ENCODE measurements at regions not wholly inside any gene's neighbourhood (a gene's known extent, or its start where the extent isn't known, plus 50 kb on each side); places are given as distances from the start of the nearest gene placed in this dataset.

- Histone ChIP-seq H3K4me3 (no peak overlapping the region), H3K4me2 (no peak overlapping the region), H3K36me3 (ENCODE audit: low read depth) (no peaks in the 10 kb centered on the region), H3K4me1 (replicated peaks; ENCODE audit: insufficient read depth) (no peaks in the 10 kb centered on the region), H4K20me1 (ENCODE audit: insufficient read depth) (no peaks in the 10 kb centered on the region), H3K79me2 (ENCODE audit: low read depth) (no peaks in the 10 kb centered on the region), H3K27me3 (ENCODE audit: insufficient read depth, low read depth) (no peaks in the 10 kb centered on the region), H3K9me3 (ENCODE audit: insufficient read depth, low read depth) (no peaks in the 10 kb centered on the region), H3F3A (ENCODE audit: insufficient read depth, low read depth) (no peaks in the 10 kb centered on the region), H2AFZ (no peak overlapping the region), H3K9me2 (ENCODE audit: insufficient read depth) (no peaks in the 10 kb centered on the region), H3K27ac (no peak overlapping the region)
- POLR2A ChIA-PET (ENCODE audit: unreplicated experiment), result no interaction called here
- no TSS peak for BruUV-seq (replicated peaks)
- intact Hi-C loops (cut with micrococcal nuclease; ENCODE audit: unreplicated experiment), result no loop called here
- CTCF ChIA-PET, result no interaction called here
- TF ChIP-seq CTCF (conservative IDR thresholded peaks at IDR 0.05) (no peak), EZH2 (IDR thresholded peaks at IDR 0.05; ENCODE audit: low read depth) (no peak)
- no peak for DNase-seq
These were observed 268.5 kb downstream of the SHQ1 start for GRCh38 chr3:72579581-72580245.

GRCh38 chr3:72579191-72579580, 269.1 kb downstream of the SHQ1 start:
- Histone ChIP-seq H3K36me3 (ENCODE audit: low read depth) (no peaks in the 10 kb centered on the region), H2AFZ (no peak overlapping the region), H3K4me3 (no peak overlapping the region), H3F3A (ENCODE audit: insufficient read depth, low read depth) (no peaks in the 10 kb centered on the region), H3K27me3 (ENCODE audit: insufficient read depth, low read depth) (no peaks in the 10 kb centered on the region), H3K27ac (no peak overlapping the region), H3K4me2 (no peak overlapping the region), H3K79me2 (ENCODE audit: low read depth) (no peaks in the 10 kb centered on the region), H4K20me1 (ENCODE audit: insufficient read depth) (no peaks in the 10 kb centered on the region), H3K9me2 (ENCODE audit: insufficient read depth) (no peaks in the 10 kb centered on the region), H3K9me3 (ENCODE audit: insufficient read depth, low read depth) (no peaks in the 10 kb centered on the region), H3K4me1 (replicated peaks; ENCODE audit: insufficient read depth) (no peaks in the 10 kb centered on the region)
- intact Hi-C loops (cut with micrococcal nuclease; ENCODE audit: unreplicated experiment), result no loop called here
- BruUV-seq (replicated peaks), result no TSS peak
- no peak for TF ChIP-seq EZH2 (IDR thresholded peaks at IDR 0.05; ENCODE audit: low read depth)
- TF ChIP-seq CTCF (conservative IDR thresholded peaks at IDR 0.05), result no peak
- ChIA-PET POLR2A (ENCODE audit: unreplicated experiment) (no interaction called here), CTCF (no interaction called here)
- no peak for DNase-seq

- CTCF ChIA-PET, result no interaction called here
- H3K4me2 ChIP-seq, result no peak overlapping the region
- no peaks in the 10 kb centered on the region for H3K9me3 ChIP-seq (ENCODE audit: insufficient read depth, low read depth)
- H2AFZ ChIP-seq, result no peak overlapping the region
- intact Hi-C loops (cut with micrococcal nuclease; ENCODE audit: unreplicated experiment), result no loop called here
- no peaks in the 10 kb centered on the region for H3K79me2 ChIP-seq (ENCODE audit: low read depth)
- POLR2A ChIA-PET (ENCODE audit: unreplicated experiment), result no interaction called here
- no TSS peak for BruUV-seq (replicated peaks)
- no peaks in the 10 kb centered on the region for H3F3A ChIP-seq (ENCODE audit: insufficient read depth, low read depth)
- H3K27me3 ChIP-seq (ENCODE audit: insufficient read depth, low read depth), result no peaks in the 10 kb centered on the region
- H3K27ac ChIP-seq, result no peak overlapping the region
- H3K9me2 ChIP-seq (ENCODE audit: insufficient read depth), result no peaks in the 10 kb centered on the region
- H3K4me1 ChIP-seq (replicated peaks; ENCODE audit: insufficient read depth), result no peaks in the 10 kb centered on the region
- DNase-seq, result no peak
- no peak for TF ChIP-seq CTCF (conservative IDR thresholded peaks at IDR 0.05)
- no peak for TF ChIP-seq EZH2 (IDR thresholded peaks at IDR 0.05; ENCODE audit: low read depth)
- H4K20me1 ChIP-seq (ENCODE audit: insufficient read depth), result no peaks in the 10 kb centered on the region
- no peak overlapping the region for H3K4me3 ChIP-seq
- no peaks in the 10 kb centered on the region for H3K36me3 ChIP-seq (ENCODE audit: low read depth)
These were observed 271.1 kb downstream of the SHQ1 start for GRCh38 chr3:72577190-72577589.
